Mesendoderm (in vitro differentiated cells): ENCODE measurements at regions not wholly inside any gene's neighbourhood (a gene's known extent, or its start where the extent isn't known, plus 50 kb on each side); places are given as distances from the start of the nearest gene placed in this dataset.
A peak's percentile ranks its signal among the peaks of the same experiment; 100 is the strongest.

Experiments used
- DNase-seq: peaks from one replicate; pipeline ENCODE4 v3.0.0; 2013
- H2AK5ac ChIP-seq: 2 replicates; pipeline ENCODE4 v1.6.1; 2013; ENCODE audit warnings: low read length, inconsistent platforms
- H2BK120ac ChIP-seq: 2 replicates; pipeline ENCODE4 v1.6.1; 2013; ENCODE audit warnings: low read depth, mild to moderate bottlenecking, low read length, moderate library complexity, mixed read lengths
- H2BK15ac ChIP-seq: replicated peaks from 2 replicates; pipeline ENCODE4 v1.6.1; 2013; ENCODE audit warnings: low read depth, mild to moderate bottlenecking, moderate library complexity
- H2BK5ac ChIP-seq: 2 replicates; pipeline ENCODE4 v1.6.1; 2013; ENCODE audit warnings: low read length, inconsistent platforms
- H3K18ac ChIP-seq: 2 replicates; pipeline ENCODE4 v1.6.1; 2013; ENCODE audit warnings: mild to moderate bottlenecking, low read length, mixed read lengths
- H3K23ac ChIP-seq: one replicate; pipeline ENCODE4 v1.6.1; 2013; ENCODE audit warnings: low read length
- H3K27ac ChIP-seq: 2 replicates; pipeline ENCODE4 v1.5.1; 2013; ENCODE audit warnings: low read depth, mild to moderate bottlenecking, inconsistent platforms, low read length, moderate library complexity
- H3K27me3 ChIP-seq: 2 replicates; pipeline ENCODE4 v1.6.1; 2013; ENCODE audit warnings: low read length, control low read depth, mild to moderate bottlenecking, inconsistent platforms; ENCODE audit not compliant: insufficient read depth, poor library complexity
- H3K36me3 ChIP-seq: 2 replicates; pipeline ENCODE4 v1.6.1; 2013; ENCODE audit warnings: low read length, inconsistent platforms; ENCODE audit not compliant: control insufficient read depth, insufficient read depth
- H3K4ac ChIP-seq: one replicate; pipeline ENCODE4 v1.6.1; 2013; ENCODE audit warnings: low read depth, mild to moderate bottlenecking, low read length, moderate library complexity
- H3K4me1 ChIP-seq: 2 replicates; pipeline ENCODE4 v1.6.1; 2013; ENCODE audit warnings: low read depth, low read length, inconsistent platforms; ENCODE audit not compliant: control insufficient read depth
- H3K4me2 ChIP-seq: 2 replicates; pipeline ENCODE4 v1.6.1; 2013; ENCODE audit warnings: low read length
- H3K4me3 ChIP-seq: 2 replicates; pipeline ENCODE4 v1.5.1; 2013; ENCODE audit warnings: mild to moderate bottlenecking, low read length
- H3K56ac ChIP-seq: one replicate; pipeline ENCODE4 v1.6.1; 2013; ENCODE audit warnings: low read length
- H3K79me1 ChIP-seq: 2 replicates; pipeline ENCODE4 v1.6.1; 2013; ENCODE audit warnings: low read length, inconsistent platforms
- H3K79me2 ChIP-seq: 2 replicates; pipeline ENCODE4 v1.6.1; 2013; ENCODE audit warnings: mild to moderate bottlenecking, low read length; ENCODE audit not compliant: control insufficient read depth, insufficient read depth
- H3K9ac ChIP-seq: 2 replicates; pipeline ENCODE4 v1.6.1; 2013; ENCODE audit warnings: low read length, inconsistent platforms
- H4K5ac ChIP-seq: one replicate; pipeline ENCODE4 v1.6.1; 2013; ENCODE audit warnings: low read length
- H4K8ac ChIP-seq: one replicate; pipeline ENCODE4 v1.6.1; 2013; ENCODE audit warnings: low read depth, mild to moderate bottlenecking, control low read depth, low read length, moderate library complexity
- WGBS: extraction: QIAGEN DNeasy Blood & Tissue Kit; methylation state at CpG from one replicate; pipeline ENCODE4 v1.1.7; 2013; ENCODE audit warnings: low lambda C conversion rate, missing lambda C conversion rate; ENCODE audit not compliant: insufficient coverage; ENCODE audit errors: extremely low coverage; 5-methylcytosine and 5-hydroxymethylcytosine counted together

- WGBS: no CpG with 5 or more reads among the region's 7 CpGs
- no peaks in the 10 kb centered on the region for H3K79me2 ChIP-seq
- H3K4ac ChIP-seq: no peak overlapping the region
- H3K23ac ChIP-seq: no peak overlapping the region
- no peak overlapping the region for H3K56ac ChIP-seq
- no peaks in the 10 kb centered on the region for H3K4me1 ChIP-seq
- H3K79me1 ChIP-seq: no peaks in the 10 kb centered on the region
- H2BK120ac ChIP-seq: no peak overlapping the region
- no peak overlapping the region for H4K8ac ChIP-seq
- no peak overlapping the region for H3K4me3 ChIP-seq
- H3K4me2 ChIP-seq: no peak overlapping the region
- no peak overlapping the region for H2BK15ac ChIP-seq
- no peaks in the 10 kb centered on the region for H3K27me3 ChIP-seq
- DNase-seq: no peak
- no peak overlapping the region for H3K9ac ChIP-seq
- no peak overlapping the region for H4K5ac ChIP-seq
- H3K36me3 ChIP-seq: no peaks in the 10 kb centered on the region
- no peak overlapping the region for H3K18ac ChIP-seq
- no peak overlapping the region for H3K27ac ChIP-seq
- no peak overlapping the region for H2BK5ac ChIP-seq
- H2AK5ac ChIP-seq: no peak overlapping the region
These were observed 72.1 kb upstream of the STK32A start for GRCh38 chr5:147162740-147163139.

- WGBS: no CpG with 5 or more reads among the region's 3 CpGs
- H2BK5ac ChIP-seq: no peak overlapping the region
- H3K79me1 ChIP-seq: no peaks in the 10 kb centered on the region
- H3K36me3 ChIP-seq: no peaks in the 10 kb centered on the region
- H2BK15ac ChIP-seq: no peak overlapping the region
- H2BK120ac ChIP-seq: no peak overlapping the region
- no peaks in the 10 kb centered on the region for H3K27me3 ChIP-seq
- no peak overlapping the region for H3K4me2 ChIP-seq
- no peaks in the 10 kb centered on the region for H3K4me1 ChIP-seq
- no peak overlapping the region for H3K23ac ChIP-seq
- H3K56ac ChIP-seq: no peak overlapping the region
- H3K18ac ChIP-seq: no peak overlapping the region
- no peak for DNase-seq
- H4K5ac ChIP-seq: no peak overlapping the region
- no peak overlapping the region for H3K4ac ChIP-seq
- H3K79me2 ChIP-seq: no peaks in the 10 kb centered on the region
- H3K4me3 ChIP-seq: no peak overlapping the region
- no peak overlapping the region for H3K9ac ChIP-seq
- H4K8ac ChIP-seq: no peak overlapping the region
- no peak overlapping the region for H3K27ac ChIP-seq
- no peak overlapping the region for H2AK5ac ChIP-seq
These were observed 67.3 kb upstream of the STK32A start for GRCh38 chr5:147167529-147167928.

- H3K4me1 ChIP-seq: no peaks in the 10 kb centered on the region
- no peak overlapping the region for H3K4me3 ChIP-seq
- peak; percentile 48 for DNase-seq
- H3K27me3 ChIP-seq: no peaks in the 10 kb centered on the region
- no peak overlapping the region for H3K9ac ChIP-seq
- no peaks in the 10 kb centered on the region for H3K79me2 ChIP-seq
- H3K56ac ChIP-seq: no peak overlapping the region
- no peak overlapping the region for H3K4ac ChIP-seq
- H2BK5ac ChIP-seq: no peak overlapping the region
- WGBS: no CpG with 5 or more reads among the region's 4 CpGs
- H3K23ac ChIP-seq: no peak overlapping the region
- H2BK15ac ChIP-seq: no peak overlapping the region
- no peak overlapping the region for H3K18ac ChIP-seq
- no peak overlapping the region for H3K4me2 ChIP-seq
- H4K8ac ChIP-seq: no peak overlapping the region
- no peaks in the 10 kb centered on the region for H3K36me3 ChIP-seq
- H2BK120ac ChIP-seq: no peak overlapping the region
- H3K27ac ChIP-seq: no peak overlapping the region
- H3K79me1 ChIP-seq: no peaks in the 10 kb centered on the region
- H2AK5ac ChIP-seq: no peak overlapping the region
- no peak overlapping the region for H4K5ac ChIP-seq
These were observed 66.1 kb upstream of the STK32A start for GRCh38 chr5:147168578-147169327.

- no peak overlapping the region for H3K56ac ChIP-seq
- DNase-seq: no peak
- no peak overlapping the region for H4K5ac ChIP-seq
- no peak overlapping the region for H3K4me2 ChIP-seq
- no peaks in the 10 kb centered on the region for H3K27me3 ChIP-seq
- H2BK15ac ChIP-seq: no peak overlapping the region
- H3K9ac ChIP-seq: no peak overlapping the region
- H3K4me1 ChIP-seq: no peaks in the 10 kb centered on the region
- no peak overlapping the region for H3K27ac ChIP-seq
- H2BK5ac ChIP-seq: no peak overlapping the region
- no peak overlapping the region for H3K4ac ChIP-seq
- no peak overlapping the region for H2BK120ac ChIP-seq
- no peaks in the 10 kb centered on the region for H3K36me3 ChIP-seq
- H3K79me2 ChIP-seq: no peaks in the 10 kb centered on the region
- no peak overlapping the region for H3K23ac ChIP-seq
- H3K18ac ChIP-seq: no peak overlapping the region
- no peak overlapping the region for H2AK5ac ChIP-seq
- no peak overlapping the region for H3K4me3 ChIP-seq
- H4K8ac ChIP-seq: no peak overlapping the region
- no peaks in the 10 kb centered on the region for H3K79me1 ChIP-seq
These were observed 65.4 kb upstream of the STK32A start for GRCh38 chr5:147169399-147169798.

- Histone ChIP-seq H3K23ac (no peak overlapping the region), H2BK120ac (no peak overlapping the region), H3K27ac (no peak overlapping the region), H2BK5ac (no peak overlapping the region), H2BK15ac (no peak overlapping the region), H3K4me2 (no peak overlapping the region), H3K4ac (no peak overlapping the region), H3K79me2 (no peaks in the 10 kb centered on the region), H2AK5ac (no peak overlapping the region), H3K79me1 (no peaks in the 10 kb centered on the region), H4K5ac (no peak overlapping the region), H4K8ac (no peak overlapping the region), H3K18ac (no peak overlapping the region), H3K4me1 (no peaks in the 10 kb centered on the region), H3K36me3 (no peaks in the 10 kb centered on the region), H3K27me3 (no peaks in the 10 kb centered on the region), H3K4me3 (no peak overlapping the region), H3K9ac (no peak overlapping the region), H3K56ac (no peak overlapping the region)
- no CpG with 5 or more reads among the region's 3 CpGs for WGBS
- no peak for DNase-seq
These were observed 64.9 kb upstream of the STK32A start for GRCh38 chr5:147169901-147170300.

- no peak overlapping the region for H2BK120ac ChIP-seq
- no peak overlapping the region for H3K4ac ChIP-seq
- H3K36me3 ChIP-seq: no peaks in the 10 kb centered on the region
- H3K79me1 ChIP-seq: no peaks in the 10 kb centered on the region
- no peak overlapping the region for H3K4me2 ChIP-seq
- H3K4me1 ChIP-seq: no peaks in the 10 kb centered on the region
- no peak overlapping the region for H3K4me3 ChIP-seq
- no peak overlapping the region for H4K8ac ChIP-seq
- no peaks in the 10 kb centered on the region for H3K79me2 ChIP-seq
- no peaks in the 10 kb centered on the region for H3K27me3 ChIP-seq
- H3K9ac ChIP-seq: no peak overlapping the region
- H2BK5ac ChIP-seq: no peak overlapping the region
- DNase-seq: no peak
- no peak overlapping the region for H3K18ac ChIP-seq
- WGBS: no CpG with 5 or more reads among the region's 4 CpGs
- no peak overlapping the region for H4K5ac ChIP-seq
- H3K27ac ChIP-seq: no peak overlapping the region
- H2BK15ac ChIP-seq: no peak overlapping the region
- no peak overlapping the region for H2AK5ac ChIP-seq
- H3K56ac ChIP-seq: no peak overlapping the region
- no peak overlapping the region for H3K23ac ChIP-seq
These were observed 64.2 kb upstream of the STK32A start for GRCh38 chr5:147170603-147171002.
